H1 (cell line): ENCODE measurements at regions not wholly inside any gene's neighbourhood (a gene's known extent, or its start where the extent isn't known, plus 50 kb on each side); places are given as distances from the start of the nearest gene placed in this dataset.

Source experiments
- CTCF ChIA-PET: fragments of 300-600 bp; sonication (Branson Sonifier 250); formaldehyde crosslinking; loops from one replicate; lab custom pipeline; 2021; ENCODE audit not compliant: partially characterized antibody; lab: Charles Lee
- POLR2A ChIA-PET: fragments of 300-600 bp; sonication (Branson Sonifier 250); formaldehyde crosslinking; loops from one replicate; lab custom pipeline; 2021; ENCODE audit warnings: inconsistent platforms; ENCODE audit not compliant: partially characterized antibody; lab: Charles Lee
- DNase-seq, 2 experiments: peaks; one replicate each; pipeline versions ENCODE4 v3.0.0 to v3.0.0-alpha.2; 2010 to 2022; ENCODE audit warnings: low spot score in 2 of 2, low read depth in 1 of 2, mixed read lengths in 1 of 2
- FAIRE-seq: peaks from 2 replicates; lab custom pipeline; 2011; peaks lifted over from hg19 to GRCh38; lab: Jason Lieb, UNC
- H2AFZ ChIP-seq: 2 replicates; pipeline ENCODE4 v1.8.1; 2012; ENCODE audit warnings: low read length, inconsistent platforms
- H2AK5ac ChIP-seq: 2 replicates; pipeline ENCODE4 v1.6.1; 2013; ENCODE audit warnings: low read depth, low read length
- H2BK120ac ChIP-seq: replicated peaks from 2 replicates; pipeline ENCODE3; 2013; ENCODE audit warnings: low read depth, low read length, inconsistent platforms
- H2BK12ac ChIP-seq: 2 replicates; pipeline ENCODE4 v1.6.1; 2013; ENCODE audit warnings: low read depth, low read length
- H2BK15ac ChIP-seq: 2 replicates; pipeline ENCODE4 v1.6.1; 2013; ENCODE audit warnings: low read length
- H2BK20ac ChIP-seq: 2 replicates; pipeline ENCODE4 v1.6.1; 2013; ENCODE audit warnings: low read length
- H2BK5ac ChIP-seq: 2 replicates; pipeline ENCODE4 v1.6.1; 2013; ENCODE audit warnings: low read depth, low read length
- H3K14ac ChIP-seq: 2 replicates; pipeline ENCODE4 v1.6.1; 2013; ENCODE audit warnings: inconsistent platforms; ENCODE audit not compliant: insufficient read length
- H3K18ac ChIP-seq: 2 replicates; pipeline ENCODE4 v1.6.1; 2013; ENCODE audit warnings: low read length; ENCODE audit errors: extremely low read depth
- H3K23ac ChIP-seq: 2 replicates; pipeline ENCODE4 v1.6.1; 2013; ENCODE audit warnings: inconsistent platforms; ENCODE audit not compliant: insufficient read length
- H3K23me2 ChIP-seq: 2 replicates; pipeline ENCODE4 v1.6.1; 2013; ENCODE audit warnings: low read depth, low read length
- H3K27ac ChIP-seq: 2 replicates; pipeline ENCODE4 v1.6.1; 2011; ENCODE audit warnings: low read depth, low read length, inconsistent platforms
- H3K27me3 ChIP-seq, 4 experiments: replicated peaks in 1 of 4; 1 replicate in 1 of 4; 2 replicates in 3 of 4; pipeline versions ENCODE4 v1.6.1 to v1.8.1; 2011 to 2013; ENCODE audit warnings: low read length in 3 of 4, mild to moderate bottlenecking in 3 of 4, inconsistent platforms in 2 of 4, mixed read lengths in 2 of 4, moderate library complexity in 1 of 4; ENCODE audit not compliant: control insufficient read depth in 3 of 4, insufficient read depth in 3 of 4; ENCODE audit errors: extremely low read depth in 1 of 4
- H3K36me3 ChIP-seq, 4 experiments: 2 replicates each; pipeline versions ENCODE4 v1.6.1 to v1.8.1; 2011 to 2013; ENCODE audit warnings: mild to moderate bottlenecking in 4 of 4, low read length in 3 of 4, moderate library complexity in 2 of 4, control low read depth in 1 of 4, inconsistent platforms in 1 of 4; ENCODE audit not compliant: insufficient read depth in 4 of 4, control insufficient read depth in 2 of 4
- H3K4ac ChIP-seq: replicated peaks from 2 replicates; pipeline ENCODE3; 2013; ENCODE audit warnings: low read length, low read depth, mixed read lengths, inconsistent platforms; ENCODE audit not compliant: insufficient read length
- H3K4me1 ChIP-seq, 4 experiments: replicated peaks in 1 of 4; 1 replicate in 1 of 4; 2 replicates in 3 of 4; pipeline versions ENCODE4 v1.6.1 to v1.8.1; 2011 to 2013; ENCODE audit warnings: low read length in 3 of 4, inconsistent platforms in 2 of 4, mixed read lengths in 1 of 4; ENCODE audit not compliant: insufficient read depth in 4 of 4, control insufficient read depth in 3 of 4
- H3K4me2 ChIP-seq, 2 experiments: 2 replicates each; pipeline versions ENCODE4 v1.6.1 to v1.8.1; 2011 to 2013; ENCODE audit warnings: low read depth in 2 of 2, low read length in 2 of 2, control low read depth in 1 of 2, inconsistent platforms in 1 of 2, mild to moderate bottlenecking in 1 of 2; ENCODE audit not compliant: insufficient read depth in 1 of 2
- H3K4me3 ChIP-seq, 4 experiments: fragments of 200-600, 300-600 bp in 1 of 4; sonication (generic), shearing (Covaris generic), sonication (Bioruptor Twin) in 1 of 4; 2 replicates each; pipeline versions ENCODE4 v1.5.1 to v1.8.1; 2011 to 2016; ENCODE audit warnings: low read length in 4 of 4, low read depth in 3 of 4, control low read depth in 2 of 4, inconsistent platforms in 2 of 4, mild to moderate bottlenecking in 2 of 4, mixed read lengths in 1 of 4, moderate library complexity in 1 of 4; ENCODE audit not compliant: insufficient read depth in 2 of 4; ENCODE audit errors: extremely low read depth in 1 of 4
- H3K56ac ChIP-seq: replicated peaks from 2 replicates; pipeline ENCODE3; 2013; ENCODE audit warnings: low read depth, mild to moderate bottlenecking, mixed read lengths, low read length, inconsistent platforms; ENCODE audit not compliant: insufficient read length
- H3K79me1 ChIP-seq: 2 replicates; pipeline ENCODE4 v1.6.1; 2013; ENCODE audit warnings: low read depth, low read length, control low read depth
- H3K79me2 ChIP-seq, 2 experiments: 2 replicates each; pipeline versions ENCODE4 v1.6.1 to v1.8.1; 2012 to 2013; ENCODE audit warnings: low read length in 2 of 2, mild to moderate bottlenecking in 2 of 2, inconsistent platforms in 1 of 2; ENCODE audit not compliant: insufficient read depth in 2 of 2, control insufficient read depth in 1 of 2
- H3K9ac ChIP-seq, 4 experiments: replicated peaks in 1 of 4; 1 replicate in 1 of 4; 2 replicates in 3 of 4; pipeline versions ENCODE4 v1.6.1 to v1.8.1; 2011 to 2013; ENCODE audit warnings: low read depth in 3 of 4, low read length in 3 of 4, control low read depth in 2 of 4, mild to moderate bottlenecking in 2 of 4, moderate library complexity in 2 of 4, inconsistent platforms in 1 of 4; ENCODE audit errors: extremely low read depth in 1 of 4
- H3K9me3 ChIP-seq, 2 experiments: 2 replicates each; pipeline versions ENCODE4 v1.6.1 to v1.8.1; 2012 to 2013; ENCODE audit warnings: mild to moderate bottlenecking in 2 of 2, moderate library complexity in 2 of 2, control low read depth in 1 of 2, inconsistent platforms in 1 of 2, low read depth in 1 of 2, low read length in 1 of 2, mixed read lengths in 1 of 2; ENCODE audit not compliant: insufficient read depth in 2 of 2
- H4K20me1 ChIP-seq, 2 experiments: replicated peaks in 1 of 2; 2 replicates each; pipeline versions ENCODE3 to v1.8.1; 2011 to 2013; ENCODE audit warnings: inconsistent platforms in 2 of 2, low read length in 2 of 2, mild to moderate bottlenecking in 1 of 2; ENCODE audit not compliant: insufficient read depth in 2 of 2, control insufficient read depth in 1 of 2
- H4K5ac ChIP-seq: 2 replicates; pipeline ENCODE4 v1.6.1; 2013; ENCODE audit warnings: low read length, low read depth, mixed read lengths, inconsistent platforms; ENCODE audit not compliant: insufficient read length
- H4K8ac ChIP-seq: 2 replicates; pipeline ENCODE4 v1.8.0; 2013; ENCODE audit warnings: mild to moderate bottlenecking, moderate library complexity, low read length, inconsistent platforms; ENCODE audit not compliant: insufficient read depth; ENCODE audit errors: extremely low read depth
- H4K91ac ChIP-seq: replicated peaks from 2 replicates; pipeline ENCODE3; 2013; ENCODE audit warnings: low read length, mixed read lengths, inconsistent platforms; ENCODE audit not compliant: insufficient read length
- TAF7 ChIP-seq: optimal IDR thresholded peaks from 2 replicates; pipeline ENCODE3; 2011; ENCODE audit warnings: low read depth, mild to moderate bottlenecking, inconsistent platforms, low read length, moderate library complexity, borderline replicate concordance
- WGBS, 2 experiments: shearing (Covaris generic) in 1 of 2; methylation state at CpG; one replicate each; pipeline versions ENCODE4 v1.1.6 to v1.1.7; 2013 to 2015; ENCODE audit warnings: low lambda C conversion rate in 2 of 2, mixed read lengths in 2 of 2, inconsistent platforms in 1 of 2, low coverage in 1 of 2, missing lambda C conversion rate in 1 of 2; ENCODE audit not compliant: insufficient replicate concordance in 2 of 2, insufficient coverage in 1 of 2, insufficient read length in 1 of 2; ENCODE audit errors: extremely low coverage in 1 of 2, missing lambda C conversion rate in 1 of 2; 5-methylcytosine and 5-hydroxymethylcytosine counted together

DNA sequence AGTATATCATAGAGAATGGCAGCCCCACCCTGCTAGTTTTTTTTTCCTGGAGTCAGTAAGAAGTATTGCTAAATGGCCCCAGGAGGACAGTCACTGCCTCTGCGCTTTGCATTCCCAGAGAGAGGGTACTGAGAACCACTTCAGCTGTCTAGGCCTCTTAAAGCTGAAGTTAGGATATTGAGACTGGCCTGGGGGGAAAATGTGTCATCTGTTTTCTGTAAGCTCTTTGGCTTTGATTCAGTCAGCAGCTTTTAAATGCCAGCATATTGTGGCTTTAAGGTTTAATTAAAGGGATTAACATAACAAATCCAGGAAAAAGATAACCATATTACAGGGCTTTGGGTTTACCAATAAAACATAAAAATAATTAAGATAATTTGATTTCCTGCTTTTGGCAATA lies 852.0 kb downstream of the PCDH18 start:
- FAIRE-seq: no peak

More for the DNA sequence above, 852.0 kb downstream of the PCDH18 start:
- no peak overlapping the region for H3K23ac ChIP-seq
- no peaks in the 10 kb centered on the region for H3K4me1 ChIP-seq
- H3K4ac ChIP-seq: no peak overlapping the region
- no peak overlapping the region for H2AK5ac ChIP-seq
- no peak overlapping the region for H3K14ac ChIP-seq
- H2BK15ac ChIP-seq: no peak overlapping the region
- no peaks in the 10 kb centered on the region for H3K79me1 ChIP-seq
- H3K27me3 ChIP-seq: no peaks in the 10 kb centered on the region
- no peak overlapping the region for H2BK20ac ChIP-seq
- H3K4me2 ChIP-seq: no peak overlapping the region
- no peaks in the 10 kb centered on the region for H3K79me2 ChIP-seq
- no peak overlapping the region for H3K18ac ChIP-seq
- no peak for TF ChIP-seq TAF7
- no peak overlapping the region for H3K56ac ChIP-seq
- ChIA-PET POLR2A (no interaction called here), CTCF (interaction anchor here (0.6 to 1.2 kb wide), 3 partner anchors 12 to 462 kb away, joined by 3 read pairs; no protein-coding TSS in a partner anchor)
- H3K36me3 ChIP-seq: no peaks in the 10 kb centered on the region
- no peak overlapping the region for H3K4me3 ChIP-seq
- H4K91ac ChIP-seq: no peak overlapping the region
- H4K20me1 ChIP-seq: no peaks in the 10 kb centered on the region
- no peak overlapping the region for H2BK120ac ChIP-seq
- no peaks in the 10 kb centered on the region for H3K9me3 ChIP-seq
- H3K9ac ChIP-seq: no peak overlapping the region
- no peaks in the 10 kb centered on the region for H3K23me2 ChIP-seq
- H4K5ac ChIP-seq: no peak overlapping the region
- H2BK5ac ChIP-seq: no peak overlapping the region
- no peak overlapping the region for H2AFZ ChIP-seq
- DNase-seq: no peak
- no peak overlapping the region for H4K8ac ChIP-seq
- H2BK12ac ChIP-seq: no peak overlapping the region
- WGBS, 2 experiments: 94% methylated on average over 1 of the region's 1 CpG; no CpG with 5 or more reads in 1 of the 2 experiments
- H3K27ac ChIP-seq: no peak overlapping the region
